EH (cell line): ENCODE measurements at regions not wholly inside any gene's neighbourhood (a gene's known extent, or its start where the extent isn't known, plus 50 kb on each side); places are given as distances from the start of the nearest gene placed in this dataset.

Experiments used
- DNase-seq: peaks from one replicate; pipeline ENCODE4 v3.0.0-alpha.2; 2015; ENCODE audit warnings: low read depth

DNA sequence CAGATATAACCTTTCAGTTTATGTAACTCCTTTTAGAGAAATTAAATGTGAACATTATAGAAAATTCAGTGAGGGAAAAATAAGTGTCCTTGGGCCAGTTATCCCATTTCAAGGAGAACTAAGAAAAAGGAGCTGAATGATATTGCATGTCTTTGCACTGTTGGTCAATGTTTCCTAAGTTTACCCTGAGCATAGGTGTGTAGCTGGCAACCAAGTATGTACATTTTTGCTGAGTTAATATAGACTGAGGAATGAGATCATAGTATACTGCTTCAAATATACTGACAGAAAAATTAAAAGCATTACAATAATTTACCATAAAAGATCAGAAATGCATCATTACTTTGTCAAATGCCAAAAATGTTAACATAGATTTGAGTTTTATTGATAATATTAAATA lies 2128.7 kb upstream of the C9orf72 start:
- DNase-seq: no peak

DNA sequence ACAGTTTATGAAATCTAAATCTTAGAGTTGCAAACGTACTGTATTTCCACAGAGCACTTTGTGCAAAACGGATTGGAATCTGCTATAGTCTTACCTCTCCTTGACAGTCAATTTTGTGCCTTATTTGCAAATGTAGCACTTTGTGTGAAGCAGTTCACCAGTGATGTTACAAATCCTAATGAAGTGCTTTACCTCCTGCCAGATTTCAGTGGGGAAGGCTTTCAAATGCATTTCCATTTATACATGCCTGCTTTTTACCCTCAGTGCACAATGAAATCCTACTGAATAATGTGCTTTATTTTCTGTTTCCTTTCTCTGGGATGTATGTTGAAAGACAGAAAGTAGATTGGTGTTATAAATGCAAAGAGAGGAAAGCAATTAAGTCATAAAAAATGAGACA lies 2141.6 kb upstream of the C9orf72 start:
- DNase-seq: no peak

DNA sequence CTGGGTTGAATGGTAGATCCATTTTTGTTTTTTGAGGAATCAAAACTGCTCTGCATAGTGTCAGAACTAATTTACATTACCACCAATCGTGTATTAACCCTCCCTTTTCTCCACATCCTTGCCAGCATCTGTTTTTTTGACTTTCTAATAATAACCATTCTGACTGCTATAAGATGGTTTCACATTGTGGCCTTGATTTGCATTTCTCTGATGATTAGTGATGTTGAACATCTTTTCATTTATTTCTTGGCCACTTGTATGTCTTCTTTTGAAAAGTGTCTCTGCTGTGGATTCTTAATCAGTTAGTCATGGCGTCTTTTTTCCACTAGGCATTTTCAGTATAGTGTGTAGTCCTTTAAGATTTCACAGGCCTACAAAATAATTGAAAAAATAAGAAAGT lies 2144.3 kb upstream of the C9orf72 start:
- DNase-seq: no peak

DNA sequence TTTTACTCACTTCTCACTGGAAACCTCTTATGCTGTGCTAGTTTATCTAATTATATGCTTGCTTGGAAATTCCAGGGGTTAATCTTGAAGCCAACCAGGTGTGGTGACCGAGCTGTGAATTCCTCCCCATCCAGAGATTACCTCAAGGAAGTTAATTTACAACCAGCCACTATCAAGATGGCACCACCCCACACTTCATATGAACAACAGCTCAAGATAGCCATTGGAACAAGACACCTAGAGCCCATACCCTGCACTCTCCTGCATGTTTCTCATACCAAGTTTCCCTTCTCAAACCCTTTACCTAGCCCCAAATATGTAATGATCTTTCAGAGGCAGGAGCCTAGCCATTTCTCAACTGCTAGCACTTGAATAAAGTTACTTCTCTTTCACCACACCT lies 2156.9 kb upstream of the C9orf72 start:
- no peak for DNase-seq

DNA sequence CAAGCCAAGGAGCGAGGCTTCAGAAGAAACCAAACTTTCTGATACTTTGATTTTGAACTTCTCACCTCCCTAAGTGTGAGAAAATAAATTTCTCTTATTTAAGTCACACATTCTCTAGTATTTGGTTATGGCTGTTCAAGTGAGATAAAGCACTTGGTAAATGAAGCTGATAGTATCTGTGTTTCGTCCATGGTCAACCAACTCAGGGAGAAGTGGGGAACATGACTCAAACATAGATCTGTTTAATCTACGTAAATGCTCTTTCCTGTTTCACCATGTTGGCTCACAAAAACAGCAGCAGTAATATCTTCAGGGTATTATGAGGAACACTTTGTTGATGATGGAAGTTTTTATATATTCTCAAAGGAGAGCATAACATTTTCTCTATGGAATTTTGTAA lies 2167.2 kb upstream of the C9orf72 start:
- DNase-seq: no peak

DNA sequence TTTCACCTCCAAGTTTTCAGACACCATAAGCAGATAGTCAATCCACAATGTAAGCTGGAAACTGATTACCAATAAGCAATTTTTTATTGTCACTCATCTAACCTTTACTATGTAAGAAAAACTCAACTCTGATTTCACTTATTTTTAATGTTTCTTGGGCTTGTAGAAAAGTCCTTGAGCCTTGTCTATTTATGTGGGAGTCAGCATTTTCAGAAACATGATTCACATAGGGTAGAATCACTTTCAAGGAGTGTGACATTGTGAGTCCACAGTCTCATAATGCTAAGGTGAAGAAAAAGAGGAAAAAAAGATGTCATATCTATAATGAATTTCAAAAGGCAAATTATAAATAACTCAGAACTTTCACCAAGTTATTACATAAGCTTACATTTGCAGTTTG lies 2167.9 kb upstream of the C9orf72 start:
- no peak for DNase-seq

DNA sequence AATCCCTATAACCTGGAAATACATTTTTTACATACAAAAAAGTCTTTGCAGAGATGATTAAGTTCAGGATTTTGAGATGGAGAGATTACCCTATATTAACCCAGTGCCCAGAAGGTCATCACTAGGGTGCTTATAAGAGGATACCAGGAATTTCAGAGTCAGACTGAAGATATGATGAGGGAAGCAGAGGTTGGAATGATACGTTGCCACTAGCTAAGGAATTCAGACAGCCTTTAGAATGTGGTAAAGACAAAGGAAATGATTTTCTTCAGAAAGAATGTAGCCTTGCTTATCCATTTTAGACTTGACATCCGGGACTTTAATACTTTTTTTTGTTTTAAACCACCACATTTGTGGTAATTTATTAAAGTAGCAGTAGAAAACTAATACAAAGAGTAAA lies 2176.8 kb upstream of the C9orf72 start:
- peak; percentile 17 for DNase-seq

DNA sequence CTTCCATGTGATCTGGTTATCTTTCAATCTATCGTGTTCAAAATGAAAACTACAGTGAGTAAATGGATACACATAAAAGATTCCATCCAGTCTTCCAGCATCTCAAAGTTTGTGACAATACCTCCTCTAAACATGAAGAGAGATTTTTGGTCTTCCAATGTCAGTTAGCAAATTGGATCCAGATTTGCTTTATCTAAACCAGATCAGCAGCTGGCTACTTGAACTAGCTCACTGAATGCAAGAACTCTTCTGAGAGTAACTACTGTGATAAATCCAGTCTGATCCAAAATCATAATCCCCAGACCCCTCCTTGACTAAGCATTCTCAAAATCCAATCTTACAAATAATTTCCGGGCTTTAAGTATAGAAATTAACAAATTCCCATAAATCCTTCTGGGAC lies 2177.9 kb upstream of the C9orf72 start:
- DNase-seq: no peak

DNA sequence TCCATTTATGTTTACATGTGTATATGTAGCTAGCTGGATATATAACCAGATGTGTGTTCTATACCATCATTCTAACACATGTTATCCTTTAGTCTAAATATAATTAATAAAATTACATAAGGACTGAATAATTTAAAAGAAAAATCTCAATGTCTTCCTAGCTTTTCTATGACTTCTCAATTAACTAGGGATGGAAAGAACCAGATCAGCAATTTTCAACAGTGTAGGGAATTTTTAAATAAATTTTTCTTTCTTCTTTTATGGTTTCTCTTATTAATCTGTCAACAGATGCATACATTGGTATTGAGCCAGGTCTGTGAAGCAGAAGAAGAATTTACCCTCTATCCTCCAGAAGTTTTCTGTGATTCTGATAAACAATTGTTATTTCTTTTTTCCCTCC lies 2180.4 kb upstream of the C9orf72 start:
- no peak for DNase-seq

DNA sequence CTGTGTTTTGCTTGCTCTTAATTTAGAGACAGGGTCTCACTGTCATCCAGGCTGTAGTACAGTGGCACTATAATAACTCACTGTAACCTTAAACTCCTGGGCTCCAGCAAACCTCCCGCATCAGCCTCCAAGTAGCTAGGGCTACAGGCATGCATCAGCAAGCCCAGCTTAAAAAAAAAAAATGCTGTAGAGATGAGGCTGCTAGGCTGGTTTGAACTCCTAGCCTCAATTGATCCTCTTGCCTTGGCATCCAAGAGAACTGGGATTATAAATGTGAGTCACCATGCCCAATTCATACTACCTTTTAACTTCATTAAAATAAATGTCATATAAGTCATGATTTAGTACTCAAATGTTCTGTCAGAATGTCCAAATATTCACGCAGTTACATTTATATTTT lies 2195.7 kb upstream of the C9orf72 start:
- no peak for DNase-seq

DNA sequence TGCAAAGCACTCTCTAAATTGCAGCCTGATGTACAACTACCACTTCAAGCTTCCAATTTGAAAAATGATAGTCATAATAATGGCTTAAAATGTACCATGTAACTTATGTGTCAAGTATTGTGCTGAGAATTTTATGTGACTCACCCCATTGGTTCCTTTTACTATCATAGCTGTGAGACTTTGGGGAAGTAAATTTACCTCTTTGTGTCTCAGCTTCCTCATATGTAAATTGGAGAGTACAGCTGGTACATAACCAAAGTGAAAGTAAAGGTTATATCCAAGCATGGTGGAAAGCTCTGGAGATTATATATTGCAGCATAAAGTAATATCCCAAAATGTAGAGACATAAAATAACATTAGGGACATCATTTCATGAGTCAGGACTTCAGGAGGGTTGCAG lies 2200.4 kb upstream of the C9orf72 start:
- no peak for DNase-seq

DNA sequence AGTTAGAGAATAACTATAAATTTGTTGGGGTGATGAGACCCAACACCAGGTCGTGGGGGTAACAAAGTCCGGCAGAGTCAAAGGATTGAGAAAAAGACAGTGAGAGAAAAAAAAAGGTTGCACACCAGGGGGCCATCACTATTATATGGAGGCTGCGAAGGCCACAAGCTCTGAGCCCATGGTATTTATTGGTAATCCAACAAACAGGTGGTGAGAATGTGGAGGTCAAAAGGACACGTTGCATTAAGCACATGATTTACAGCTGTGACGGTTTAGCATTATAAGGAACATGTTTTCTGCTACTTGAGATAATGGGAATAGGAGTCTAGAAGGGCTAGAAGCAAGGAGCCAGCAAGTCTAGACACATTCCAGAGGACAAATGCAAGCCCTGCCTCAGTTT lies 2202.2 kb upstream of the C9orf72 start:
- DNase-seq: no peak

DNA sequence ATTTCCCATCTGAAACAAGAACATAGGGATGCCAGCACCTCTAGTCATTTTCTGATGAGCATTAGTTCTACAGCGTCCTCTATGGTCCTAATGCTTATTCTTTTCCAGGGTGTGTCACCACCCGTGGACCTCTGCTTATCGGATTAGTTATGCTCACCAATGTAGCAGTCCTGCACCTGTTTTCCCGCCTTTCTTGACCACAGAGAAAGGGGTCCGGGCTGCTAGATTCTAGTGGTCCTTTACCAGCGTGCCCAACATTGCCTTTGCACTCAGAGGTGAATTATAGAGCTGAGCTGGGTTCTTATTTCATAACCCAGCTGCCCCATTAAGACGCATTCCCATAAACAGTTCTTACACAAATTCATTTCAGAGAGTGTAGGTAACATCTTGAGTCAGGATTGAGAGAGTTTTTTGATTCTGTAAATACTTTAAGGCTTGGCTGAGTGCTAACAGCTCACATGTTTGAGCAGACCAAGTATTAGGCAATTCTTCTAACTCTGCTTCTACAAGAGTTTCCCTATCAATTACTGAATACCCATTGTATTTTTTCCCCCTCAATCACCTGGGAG lies 2205.1 kb upstream of the C9orf72 start:
- DNase-seq: no peak

DNA sequence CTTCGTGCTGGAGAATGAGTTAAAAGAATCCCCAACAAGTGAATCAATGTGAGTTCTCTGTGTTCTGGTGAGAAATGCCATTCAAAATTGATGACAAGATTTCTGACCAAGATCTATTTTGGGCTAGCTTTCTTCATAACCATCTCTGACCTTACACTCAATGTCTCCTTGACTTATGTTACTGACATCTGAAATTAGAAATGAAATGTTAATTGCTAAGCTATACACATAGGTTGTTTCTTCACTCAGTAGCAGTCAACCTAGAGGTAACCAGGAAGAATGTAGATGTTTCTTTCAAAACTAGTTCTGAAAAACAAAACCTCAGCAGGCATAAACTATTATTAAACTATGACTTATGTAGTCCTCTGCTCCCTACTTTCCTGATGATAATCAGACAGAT lies 2220.7 kb upstream of the C9orf72 start:
- DNase-seq: no peak

DNA sequence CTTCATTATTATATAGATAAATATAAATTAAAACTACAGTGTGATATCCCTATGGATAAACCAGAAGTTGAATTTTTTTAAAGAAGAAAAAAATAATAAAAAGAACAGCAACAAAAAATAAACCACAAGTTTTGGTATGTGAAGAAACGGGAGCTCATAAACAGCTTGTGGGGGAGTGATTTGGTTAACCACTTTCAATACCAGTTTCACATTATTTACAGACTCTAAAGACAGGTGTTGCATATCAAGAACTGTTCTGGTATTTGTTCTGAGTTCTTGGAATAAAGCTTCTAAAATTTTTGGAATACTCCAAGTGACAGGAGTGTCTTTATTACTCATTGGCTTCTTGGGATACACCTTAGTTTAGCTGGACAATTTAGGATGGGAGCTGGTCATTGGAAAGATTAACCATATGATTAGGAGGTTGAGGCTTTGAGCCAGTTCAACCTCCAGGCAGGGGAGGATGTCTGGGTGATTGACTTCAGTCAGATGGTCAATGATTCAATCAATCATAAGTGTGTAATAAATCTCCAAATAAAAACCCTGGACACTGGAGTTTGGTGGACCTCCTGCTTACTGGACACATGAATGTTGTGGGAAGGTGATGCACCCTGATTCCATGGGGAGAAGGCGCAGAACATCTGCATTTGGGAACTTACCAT lies 2223.1 kb upstream of the C9orf72 start:
- DNase-seq: no peak

DNA sequence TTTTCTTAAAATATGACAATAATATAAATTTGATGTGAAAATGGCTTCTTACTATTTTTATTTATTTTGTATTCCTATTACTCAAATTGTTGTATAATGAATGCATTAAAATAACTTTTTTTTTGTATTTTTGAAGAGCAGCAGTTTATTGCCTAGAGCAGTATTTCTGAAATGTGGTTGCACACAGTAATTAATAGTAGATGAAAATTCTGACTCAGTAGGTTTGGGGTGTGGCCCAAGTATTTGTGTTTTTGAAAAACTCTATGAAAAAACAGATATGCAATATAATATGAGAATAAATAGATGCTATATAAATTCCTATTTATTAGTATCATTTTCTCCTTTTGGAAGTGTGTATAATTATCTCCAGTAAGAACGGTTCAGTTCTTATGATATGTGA lies 2225.3 kb upstream of the C9orf72 start:
- no peak for DNase-seq

DNA sequence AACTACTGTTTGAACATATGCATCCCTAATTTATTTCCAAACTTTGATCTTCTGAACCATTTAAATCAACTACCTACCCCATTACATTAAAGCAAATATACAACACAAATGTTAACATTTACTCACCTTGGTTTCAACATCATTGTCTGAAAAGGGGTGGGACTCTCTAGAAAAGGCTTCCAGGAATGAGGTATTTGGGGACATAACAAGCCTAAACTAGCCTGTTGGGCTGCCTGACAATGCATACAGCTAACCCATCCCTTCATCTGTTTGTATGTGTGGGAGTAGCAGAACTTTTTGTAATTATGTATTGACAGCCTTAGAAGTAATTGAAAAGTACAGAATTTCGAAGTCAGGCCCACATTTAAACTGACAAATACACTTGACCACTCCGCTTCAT lies 2225.9 kb upstream of the C9orf72 start:
- DNase-seq: no peak

DNA sequence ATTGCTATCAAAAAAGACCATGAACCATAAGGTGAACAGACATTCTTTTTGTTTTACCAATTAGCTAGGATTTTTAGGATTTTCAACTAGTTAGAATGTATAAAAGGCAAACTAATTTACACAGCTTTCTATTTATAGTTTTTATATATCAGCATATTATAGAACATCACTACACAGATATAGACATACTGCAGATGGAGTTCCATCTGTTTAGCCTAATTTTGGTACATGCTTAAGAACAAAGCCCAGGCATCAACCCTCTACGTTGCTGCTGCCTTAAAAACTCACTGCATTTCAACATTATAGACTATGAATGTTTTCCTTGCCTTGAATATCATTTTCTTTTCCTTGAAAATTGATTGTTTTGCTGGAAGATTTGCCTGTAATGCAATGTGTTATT lies 2227.5 kb upstream of the C9orf72 start:
- no peak for DNase-seq

DNA sequence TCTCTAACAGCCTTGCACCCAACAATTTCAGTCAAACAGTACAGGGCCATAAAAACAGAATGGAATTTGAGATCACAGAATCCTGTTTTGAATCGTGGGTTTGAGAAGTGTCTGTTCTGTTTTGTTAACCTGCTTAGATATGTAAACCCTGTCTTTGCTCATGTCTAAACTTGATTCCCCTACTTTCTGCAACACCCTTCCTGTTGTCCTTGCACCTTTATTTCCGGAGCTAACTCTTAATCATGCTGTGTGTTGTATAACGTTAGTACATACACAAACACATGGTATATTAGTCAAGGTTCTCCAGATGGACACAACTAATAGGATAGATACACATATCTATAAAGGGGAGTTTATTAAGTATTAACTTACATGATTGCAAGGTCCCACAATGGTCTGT lies 2229.2 kb upstream of the C9orf72 start:
- no peak for DNase-seq

DNA sequence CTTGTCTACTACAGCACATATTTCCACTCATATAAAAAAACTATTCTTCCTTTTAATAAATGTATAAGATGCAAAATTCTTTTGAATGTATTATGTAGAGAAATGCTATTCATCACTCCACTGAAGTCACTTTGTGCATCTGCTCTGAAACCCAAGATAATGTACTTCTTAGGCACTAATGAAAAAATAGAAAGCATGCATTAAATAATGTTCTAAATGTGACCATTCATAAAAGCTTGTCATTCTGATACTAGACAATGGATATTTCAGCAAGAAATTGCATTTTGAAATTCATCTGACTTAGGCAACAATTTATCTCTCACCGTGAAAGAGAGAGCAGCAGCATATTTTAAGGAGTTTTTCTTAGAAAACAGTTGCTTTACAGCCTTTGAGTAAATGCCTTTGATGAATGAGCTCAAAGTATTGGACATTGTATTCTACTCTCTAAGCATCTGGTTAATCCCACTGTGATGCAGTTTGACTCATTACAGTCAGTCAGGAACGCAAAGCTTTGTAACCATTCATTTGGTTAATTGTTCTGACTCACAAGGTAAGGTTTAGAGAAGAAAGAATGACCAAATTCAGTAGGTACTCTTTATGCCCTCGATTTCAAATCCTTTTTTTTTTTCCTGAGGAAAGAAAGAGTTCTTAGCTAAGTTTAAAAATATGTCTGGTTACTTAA lies 2233.8 kb upstream of the C9orf72 start:
- DNase-seq: no peak

DNA sequence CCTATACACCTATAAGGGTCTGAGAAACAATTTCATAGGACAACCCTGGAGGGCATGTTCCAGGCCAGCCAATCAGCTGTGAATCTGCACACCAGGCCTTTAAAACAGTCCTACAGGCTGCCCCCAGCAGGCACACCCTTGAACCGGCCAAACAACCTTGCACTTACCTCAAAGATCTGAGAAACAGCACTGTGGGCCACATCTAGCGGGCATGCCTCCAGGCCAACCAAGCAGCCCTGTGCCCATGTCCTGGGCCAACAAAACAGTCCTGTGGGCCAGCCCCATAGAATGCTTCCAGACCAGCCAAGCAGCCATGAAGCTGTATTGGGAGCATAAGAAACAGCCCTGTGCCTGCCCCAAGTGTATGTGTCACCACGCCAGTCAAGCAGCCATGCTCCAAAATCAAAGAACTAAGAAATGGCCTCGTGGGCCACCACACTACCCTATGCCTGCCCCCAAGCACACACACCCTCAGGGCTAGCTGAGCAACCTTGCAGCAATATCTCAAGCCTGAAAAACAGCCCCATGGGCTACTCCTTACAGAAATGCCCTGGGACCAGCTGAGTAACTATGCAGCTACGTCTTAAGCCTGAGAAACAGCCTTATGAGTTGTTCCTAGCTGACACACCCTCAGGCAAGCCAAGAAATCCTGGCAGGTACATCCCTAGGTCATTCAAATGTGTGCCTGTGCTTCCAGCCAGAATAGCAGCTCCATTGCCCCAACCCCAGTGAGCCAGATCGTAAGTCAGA lies 2243.8 kb upstream of the C9orf72 start:
- no peak for DNase-seq

DNA sequence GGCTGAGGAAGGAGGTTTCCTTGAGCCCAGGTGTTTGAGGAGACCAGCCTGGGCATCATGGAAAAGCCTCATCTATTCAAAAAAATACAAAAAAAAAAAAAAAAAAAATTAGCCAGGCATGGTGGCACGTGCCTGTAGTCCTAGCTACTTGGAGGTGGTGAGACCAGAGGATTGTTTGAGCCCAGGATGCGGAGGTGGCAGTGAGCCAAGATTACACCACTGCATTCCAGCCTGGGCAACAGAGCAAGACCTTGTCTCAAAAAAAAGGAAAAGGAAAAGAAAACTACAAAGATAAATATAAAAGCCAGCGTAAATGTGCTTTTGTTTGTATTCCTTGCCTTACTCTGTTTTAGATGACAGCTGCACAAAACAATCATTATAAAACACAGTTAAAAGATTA lies 2249.2 kb upstream of the C9orf72 start:
- DNase-seq: no peak

DNA sequence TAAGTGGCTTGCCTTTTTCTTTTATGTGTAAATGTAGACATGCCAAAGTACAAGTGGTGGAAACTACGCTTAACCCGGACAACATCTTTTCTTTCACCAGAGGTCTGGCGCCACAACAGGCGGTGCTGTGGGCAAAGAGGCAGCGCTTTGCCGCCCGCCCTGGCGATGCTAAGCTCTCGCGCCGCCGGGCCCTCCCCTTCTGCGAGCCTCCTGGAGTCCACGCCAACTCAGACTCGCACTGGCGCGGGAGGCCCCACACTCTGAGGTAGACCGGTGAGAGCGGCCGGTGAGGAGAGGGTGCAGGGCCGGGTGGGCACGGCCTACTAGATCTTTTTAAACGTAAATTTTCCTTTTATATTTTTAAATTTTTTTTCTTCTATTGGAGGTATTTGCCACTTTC lies 2253.1 kb upstream of the C9orf72 start:
- DNase-seq: no peak
